ENCODE measurements at regions not wholly inside any gene's neighbourhood (a gene's known extent, or its start where the extent isn't known, plus 50 kb on each side); places are given as distances from the start of the nearest gene placed in this dataset.
"Not testable (repeated sequence)": the region's sequence is repeated elsewhere in the genome, so short reads cannot be mapped to it uniquely, and the experiment has no call there.

DNA sequence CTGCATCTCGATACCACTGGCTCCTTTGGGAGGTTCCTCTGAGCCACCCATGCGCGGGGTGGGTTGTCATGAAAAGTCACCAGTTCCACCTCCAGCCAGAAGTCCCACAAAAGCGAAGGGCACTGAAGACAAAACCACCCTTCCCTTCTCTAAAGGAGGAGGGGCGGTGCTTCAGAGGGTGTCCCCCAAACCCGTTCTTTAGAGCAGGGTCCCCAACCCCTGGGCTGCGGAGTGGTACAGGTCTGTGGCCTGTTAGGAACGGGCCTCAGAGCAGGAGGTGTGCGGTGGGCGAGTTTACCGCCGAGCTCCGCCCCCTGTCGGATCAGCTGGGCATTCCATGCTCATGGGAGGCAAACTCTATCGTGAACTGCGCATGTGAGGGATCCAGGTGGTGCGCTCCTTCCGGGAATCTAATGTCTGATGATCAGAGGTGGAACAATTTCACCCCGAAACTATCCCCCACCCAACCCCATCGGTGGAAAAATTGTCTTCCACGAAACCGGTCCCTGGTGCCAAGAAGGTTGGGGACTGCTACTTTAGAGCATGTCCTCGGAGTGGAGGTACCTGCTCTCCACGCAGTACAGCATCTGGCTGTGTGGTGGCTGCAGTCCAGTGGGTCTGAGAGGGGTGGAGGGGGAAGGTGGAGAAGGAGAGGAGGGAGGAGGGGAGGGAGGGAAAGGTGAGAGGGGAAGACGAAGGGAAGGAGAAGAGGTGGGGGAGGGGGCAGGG lies 72.9 kb upstream of the SEPTIN5 start:
- DNase-seq (ENCODE audit: low spot score): no peak

DNA sequence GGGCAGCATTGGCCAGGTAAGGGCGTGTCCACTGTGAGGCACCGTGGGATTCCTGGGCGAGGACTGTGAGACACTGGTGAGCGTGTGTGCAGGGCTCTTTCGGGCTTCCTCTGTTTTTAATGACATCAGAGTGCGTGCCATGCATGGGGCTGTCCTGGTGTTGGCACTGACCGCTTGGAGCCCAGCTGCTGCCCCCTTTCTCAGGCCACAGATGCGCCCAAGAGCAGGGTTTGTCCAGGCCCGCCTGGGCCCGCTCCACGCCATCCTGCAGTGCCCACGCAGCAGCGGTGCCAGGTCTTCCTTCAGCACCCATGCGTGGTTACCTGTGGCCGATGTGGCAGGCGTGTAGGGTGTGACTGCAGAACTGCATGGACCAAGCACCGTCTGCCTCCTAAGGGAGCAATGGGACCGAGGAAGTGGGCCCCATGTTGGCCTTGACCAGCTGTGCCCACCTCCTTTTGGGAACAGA lies 72.3 kb upstream of the SEPTIN5 start:
- no peak for DNase-seq (ENCODE audit: low spot score)

DNA sequence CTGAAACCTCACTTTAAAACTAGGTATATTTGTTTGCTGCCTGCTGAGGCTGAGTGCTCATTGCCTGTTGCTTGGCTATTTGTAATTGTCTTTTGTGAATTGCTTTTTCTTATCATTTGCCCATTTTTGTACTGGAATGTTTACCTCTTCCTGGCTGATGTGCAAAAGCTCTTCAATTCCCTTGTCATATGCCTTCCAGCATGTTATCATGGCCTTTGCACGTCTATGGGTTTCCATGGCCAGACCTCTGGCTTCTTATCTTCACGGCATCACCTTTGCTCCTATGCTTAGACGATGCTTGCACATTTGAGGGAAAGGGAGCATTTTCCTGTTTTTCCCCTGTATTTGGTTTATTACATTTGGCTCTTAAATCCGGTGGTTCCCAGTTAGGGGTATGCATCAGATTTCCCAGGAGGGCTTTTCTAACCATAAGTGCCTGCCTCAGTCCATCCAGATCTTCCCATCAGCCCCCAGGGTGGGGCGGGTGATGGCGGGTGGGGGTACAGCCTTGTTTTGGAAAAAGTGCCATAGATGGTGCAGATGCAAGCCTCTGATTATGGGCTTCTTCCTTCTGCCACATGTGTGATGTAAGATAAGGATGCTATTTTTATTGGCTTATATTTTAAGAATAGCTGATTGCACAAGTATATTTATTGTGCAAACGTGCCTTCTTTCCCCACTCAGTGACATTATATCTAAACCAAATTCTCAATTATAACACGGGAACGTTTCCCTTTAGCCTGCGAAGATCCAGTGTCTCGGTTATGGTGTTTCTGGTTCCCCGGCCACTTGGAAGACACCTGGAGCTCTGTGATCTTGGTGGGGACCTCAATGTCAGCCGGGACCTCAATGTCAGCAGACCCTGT lies 70.6 kb upstream of the SEPTIN5 start:
- no peak for DNase-seq (ENCODE audit: low spot score)

DNA sequence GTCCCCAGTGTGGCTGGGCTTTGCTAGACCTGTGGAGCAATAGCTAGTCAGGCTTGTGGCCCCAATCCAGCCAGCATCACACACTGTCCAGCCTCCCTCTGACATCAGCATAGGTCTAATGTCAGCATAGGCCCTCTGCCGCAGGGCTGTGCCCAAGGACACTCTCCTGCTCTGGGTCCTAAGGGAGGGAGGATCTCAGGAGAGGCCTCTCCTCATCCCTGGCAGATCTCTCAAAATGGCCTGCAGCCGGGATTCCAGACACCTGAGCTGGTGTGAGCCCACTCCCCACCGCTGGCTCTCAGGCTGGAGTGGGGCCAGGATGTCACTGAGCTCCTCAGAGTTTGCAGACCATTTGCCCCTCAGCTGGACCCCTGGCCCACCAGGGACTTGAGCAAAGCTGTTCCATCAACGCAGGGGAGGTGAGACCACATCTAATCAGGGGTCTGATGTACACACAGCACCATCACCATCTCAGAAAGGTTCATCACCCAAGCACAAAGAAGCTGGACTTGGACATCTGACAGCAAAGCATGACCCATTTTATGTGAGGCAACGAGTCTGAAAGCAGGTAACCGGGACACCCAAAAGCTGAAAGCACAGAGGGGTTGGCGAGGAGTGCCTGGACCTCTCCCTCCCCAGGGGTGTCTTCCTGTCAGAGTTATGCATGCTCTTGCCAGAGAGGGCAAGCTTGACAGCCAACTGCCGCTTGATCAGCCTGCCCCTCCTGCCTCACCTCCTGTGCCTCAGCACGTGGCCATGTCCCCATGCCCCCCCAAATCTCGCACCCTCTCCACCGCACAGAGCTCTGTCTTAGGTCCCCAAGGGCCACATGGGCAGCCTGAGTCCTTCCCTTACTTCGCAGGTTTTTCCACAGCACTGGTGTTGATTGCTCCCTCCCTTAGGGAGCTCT lies 69.7 kb upstream of the SEPTIN5 start:
- no peak for DNase-seq (ENCODE audit: low spot score)

DNA sequence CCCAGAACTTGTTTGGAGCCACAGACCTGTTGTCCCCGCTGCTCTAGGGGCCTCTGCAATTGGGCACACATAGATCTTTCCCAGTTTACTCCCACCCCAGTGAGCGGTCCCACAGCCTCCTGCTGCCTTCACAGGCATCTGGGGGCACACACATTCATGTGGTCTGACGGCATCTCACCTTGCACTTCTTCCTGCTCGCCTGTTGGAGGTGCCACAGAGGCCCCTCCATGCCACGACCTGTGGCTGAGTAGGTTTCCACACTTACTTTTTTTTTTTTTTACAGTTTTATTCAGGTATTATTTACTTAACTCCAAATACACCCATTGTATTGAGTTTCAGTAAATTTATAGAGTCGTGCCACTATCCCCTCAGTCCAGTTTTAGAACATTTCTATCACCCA lies 68.9 kb upstream of the SEPTIN5 start:
- no peak for DNase-seq (ENCODE audit: low spot score)

DNA sequence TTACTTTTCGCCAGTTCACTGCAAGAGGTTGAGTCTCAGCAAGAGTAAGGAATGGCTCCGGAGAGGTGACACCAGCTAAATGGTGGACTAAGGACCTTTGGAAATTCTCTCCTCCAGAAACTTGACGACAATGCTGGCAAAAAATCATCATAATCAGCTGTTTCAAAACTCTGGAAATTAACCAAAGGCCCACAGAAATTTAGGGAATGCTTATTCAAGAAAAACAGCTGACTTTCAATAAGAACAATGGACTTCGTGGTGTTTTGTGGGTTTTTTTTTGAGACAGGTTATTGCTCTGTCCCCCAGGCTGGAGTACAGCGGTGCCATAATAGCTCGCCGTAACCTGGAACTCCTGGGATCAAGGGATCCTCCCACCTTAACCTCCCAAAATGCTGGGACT lies 68.4 kb upstream of the SEPTIN5 start:
- DNase-seq (ENCODE audit: low spot score): no peak

DNA sequence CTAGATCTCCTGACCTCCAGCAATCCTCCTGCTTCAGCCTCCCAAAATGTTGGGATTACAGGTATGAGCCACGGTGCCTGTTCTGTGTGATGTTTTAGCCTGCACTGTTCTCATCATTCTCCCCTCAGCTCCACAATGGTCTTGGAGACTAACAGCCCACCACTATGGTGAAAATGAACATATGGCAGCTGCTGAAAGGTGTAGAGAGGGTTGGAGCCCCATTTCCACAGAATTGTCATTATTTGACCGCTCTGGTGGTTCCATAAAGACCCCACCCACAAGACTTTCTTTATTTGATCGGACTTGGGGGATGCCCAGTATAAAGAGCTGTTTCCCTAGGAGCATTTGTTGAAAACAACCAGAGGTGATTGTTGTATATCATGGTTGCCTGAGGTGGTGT lies 67.9 kb upstream of the SEPTIN5 start:
- DNase-seq (ENCODE audit: low spot score): no peak

DNA sequence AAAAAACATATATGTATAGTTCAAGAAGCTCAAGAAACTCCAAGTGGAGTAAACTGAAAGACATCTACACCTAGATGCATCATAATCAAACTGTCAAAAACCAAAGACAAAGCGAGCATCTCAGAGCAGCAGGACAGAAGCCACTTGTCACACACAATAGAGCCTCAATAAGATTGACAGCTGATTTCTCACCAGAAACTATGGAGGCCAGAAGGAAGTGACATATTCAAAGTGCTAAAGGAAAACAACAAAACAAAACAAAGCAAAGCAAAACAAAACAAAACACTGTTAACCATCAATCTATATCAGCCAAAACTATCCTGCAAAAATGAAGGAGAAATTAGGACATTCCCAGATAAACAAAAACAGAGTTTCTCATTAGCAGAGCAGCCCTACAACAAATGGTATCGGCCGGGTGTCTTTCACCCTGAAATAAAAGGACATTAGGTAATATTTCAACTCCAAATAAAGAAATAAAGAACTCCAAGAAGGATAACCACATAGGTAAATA lies 65.8 kb upstream of the SEPTIN5 start:
- no peak for DNase-seq (ENCODE audit: low spot score)

DNA sequence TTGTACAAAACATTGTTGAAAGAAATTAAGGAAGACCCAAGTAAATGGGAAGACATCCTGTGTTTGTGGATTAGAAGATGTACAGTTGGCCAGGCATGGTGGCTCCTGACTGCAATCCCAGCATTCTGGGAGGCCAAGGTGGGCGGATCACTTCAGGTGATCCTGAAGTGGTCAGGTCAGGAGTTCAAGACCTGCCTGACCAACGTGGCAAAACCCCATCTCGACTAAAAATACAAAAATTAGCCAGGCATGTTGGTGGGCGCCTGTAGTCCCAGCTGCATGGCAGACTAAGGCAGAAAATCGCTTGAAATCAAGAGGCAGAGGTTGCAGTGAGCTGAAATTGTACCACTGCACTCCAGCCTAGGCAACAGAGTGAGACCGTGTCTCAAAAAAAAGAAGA lies 62.0 kb upstream of the SEPTIN5 start:
- DNase-seq (ENCODE audit: low spot score): no peak

DNA sequence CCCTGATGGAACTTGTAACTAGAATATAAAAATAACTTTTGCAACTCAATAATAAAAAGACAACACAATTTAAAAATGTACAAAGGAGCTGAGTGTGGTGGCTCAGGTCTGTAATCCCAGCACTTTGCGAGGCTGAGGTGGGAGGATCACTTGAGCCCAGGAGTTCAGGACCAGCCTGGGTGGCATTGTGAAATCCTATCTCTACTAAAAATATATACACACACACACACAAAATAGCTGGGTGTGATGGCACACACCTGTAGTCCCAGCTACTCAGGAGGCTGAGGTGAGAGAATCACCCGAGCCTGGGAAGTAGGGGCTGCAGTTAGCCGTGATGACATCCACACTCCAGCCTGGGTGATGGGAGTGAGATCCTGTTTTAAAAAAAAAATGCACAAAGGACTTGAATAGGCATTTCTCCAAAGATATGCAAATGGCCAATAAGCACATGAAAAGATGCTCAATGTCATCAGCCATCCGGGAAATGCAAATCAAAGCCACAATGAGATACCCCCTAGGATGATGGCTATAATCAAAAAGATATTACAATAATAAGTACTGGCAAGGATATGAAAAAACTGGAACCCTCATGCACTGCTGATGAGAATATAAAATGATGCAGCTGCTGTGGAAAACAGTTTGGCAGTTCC lies 59.8 kb upstream of the SEPTIN5 start:
- DNase-seq (ENCODE audit: low spot score): no peak

DNA sequence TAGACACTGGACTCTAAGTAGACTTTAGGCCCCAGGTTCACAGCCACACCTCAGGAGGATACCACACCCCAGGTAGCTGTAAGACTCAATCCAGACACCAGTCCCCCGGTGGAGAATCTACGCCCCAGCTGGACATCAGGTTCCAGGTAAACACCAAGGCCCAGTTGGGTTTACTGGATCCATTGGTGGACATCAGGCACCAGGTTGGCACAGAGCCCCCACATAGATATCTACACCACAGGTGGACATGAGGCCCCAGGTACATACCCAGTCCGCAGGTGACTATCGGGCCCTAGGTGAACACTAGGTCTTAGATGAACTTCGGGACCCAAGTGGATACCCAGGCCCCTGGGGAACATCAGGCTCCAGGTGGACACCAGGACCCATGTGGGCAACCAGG lies 58.9 kb upstream of the SEPTIN5 start:
- no peak for DNase-seq (ENCODE audit: low spot score)

DNA sequence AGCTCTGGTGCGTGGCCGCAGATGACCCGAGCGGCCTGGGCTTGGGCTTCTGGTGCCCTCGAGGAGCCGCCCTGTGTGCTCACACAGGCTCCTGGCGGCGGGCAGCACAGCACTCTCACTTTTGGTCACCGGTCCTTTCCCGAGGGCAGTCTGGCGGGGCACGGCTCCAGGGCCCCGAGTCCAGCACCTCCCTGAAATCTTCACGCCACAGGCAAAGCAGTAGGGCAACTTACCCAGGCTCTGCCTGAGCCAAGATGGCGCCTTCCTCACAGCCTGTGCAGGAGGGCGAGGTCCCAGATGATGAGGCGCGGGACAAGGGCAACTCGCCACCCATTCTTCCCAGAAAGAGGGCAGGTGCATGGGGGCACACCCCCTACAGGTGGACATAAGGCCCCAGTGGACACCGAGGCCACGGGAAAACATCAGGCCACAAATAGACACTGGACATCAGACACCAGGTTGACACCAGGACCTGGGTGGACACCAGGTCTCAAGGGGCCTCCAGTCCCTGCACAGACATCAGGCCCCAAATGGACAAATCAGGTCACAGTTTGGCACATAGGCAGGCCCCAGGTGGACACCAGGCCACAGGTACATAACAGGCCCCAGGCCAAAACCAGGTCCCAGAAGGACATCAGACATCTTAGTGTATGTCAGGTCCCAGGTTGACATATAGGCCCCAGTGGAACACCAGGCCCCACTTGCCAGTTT lies 57.6 kb upstream of the SEPTIN5 start:
- DNase-seq (ENCODE audit: low spot score): no peak

DNA sequence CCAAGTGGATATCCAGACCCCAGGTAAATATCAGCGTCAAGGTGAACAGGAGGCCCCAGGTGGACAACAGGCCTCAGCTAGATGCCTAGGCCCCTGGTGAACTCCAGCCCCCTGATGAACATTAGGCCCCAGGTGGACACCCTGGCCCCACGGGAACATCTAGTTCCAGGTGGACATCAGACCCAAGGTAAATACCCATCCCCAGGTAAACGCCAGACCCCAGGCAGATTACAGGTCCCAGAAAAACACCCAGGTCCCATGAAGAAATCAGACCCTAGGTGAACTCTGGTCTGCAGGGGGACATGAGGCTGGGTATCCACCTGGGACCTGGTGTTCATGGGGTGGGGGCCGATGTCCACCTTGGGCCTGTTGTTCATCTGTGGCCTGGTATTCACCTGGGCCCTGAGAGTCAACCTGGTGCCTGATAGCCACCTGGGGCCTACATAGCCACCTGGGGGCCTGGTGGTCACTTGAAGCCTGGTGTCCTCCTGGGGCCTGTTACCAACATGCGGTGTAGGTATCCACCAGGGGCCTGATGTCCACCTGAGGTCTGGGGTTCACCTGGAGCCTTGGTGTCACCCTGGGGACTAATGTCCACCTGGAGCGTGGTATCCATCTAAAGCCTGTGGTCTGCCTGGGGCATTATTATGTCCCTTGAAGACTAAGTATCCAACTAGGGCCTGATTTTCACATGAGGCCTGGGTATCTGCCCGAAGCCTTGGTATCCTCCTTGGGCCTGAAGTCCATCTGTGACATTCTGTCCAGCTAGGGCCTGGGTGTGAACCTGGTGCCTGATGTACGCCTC lies 56.8 kb upstream of the SEPTIN5 start:
- DNase-seq (ENCODE audit: low spot score): no peak

DNA sequence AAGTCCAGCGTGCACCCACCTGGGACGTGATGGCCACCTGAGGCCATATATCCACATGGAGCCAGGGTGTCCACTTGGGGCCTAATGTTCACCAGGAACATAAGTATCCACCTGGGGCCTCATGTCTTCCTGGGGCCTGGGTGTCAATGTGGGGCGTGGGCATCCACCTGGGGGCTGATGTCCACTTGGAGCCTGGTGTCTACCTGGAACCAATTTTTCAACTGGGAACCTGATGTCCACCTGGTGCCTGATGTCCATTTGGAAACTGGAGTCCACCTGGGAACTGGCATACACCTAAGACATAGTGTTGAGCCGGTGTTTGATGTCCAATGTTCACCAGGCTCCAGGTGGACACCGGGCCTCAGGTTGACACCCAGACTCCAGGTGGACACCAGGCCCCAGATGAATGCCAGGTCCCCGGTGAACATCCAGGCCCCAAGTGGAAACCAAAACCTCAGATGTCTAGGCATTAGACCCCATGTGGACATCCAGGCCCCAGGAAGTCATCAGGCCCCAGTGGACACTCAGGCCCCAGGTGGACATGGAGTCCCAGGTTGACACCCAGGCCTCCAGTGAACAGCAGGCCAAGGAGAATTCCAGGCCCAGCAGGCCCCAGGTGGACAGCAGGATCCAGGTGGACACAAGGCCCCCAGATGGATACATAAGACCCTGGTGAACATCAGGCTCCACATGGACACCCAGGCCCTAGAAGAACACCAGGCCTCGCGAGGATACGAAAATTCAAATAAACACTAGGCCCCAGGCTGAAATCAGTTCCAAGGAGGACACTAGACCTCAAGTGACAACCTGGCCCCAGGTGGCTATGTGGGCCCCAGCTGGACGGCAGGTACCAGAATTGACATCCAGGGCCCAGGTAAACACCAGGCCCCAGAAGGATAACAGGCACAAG lies 56.0 kb upstream of the SEPTIN5 start:
- no peak for DNase-seq (ENCODE audit: low spot score)

DNA sequence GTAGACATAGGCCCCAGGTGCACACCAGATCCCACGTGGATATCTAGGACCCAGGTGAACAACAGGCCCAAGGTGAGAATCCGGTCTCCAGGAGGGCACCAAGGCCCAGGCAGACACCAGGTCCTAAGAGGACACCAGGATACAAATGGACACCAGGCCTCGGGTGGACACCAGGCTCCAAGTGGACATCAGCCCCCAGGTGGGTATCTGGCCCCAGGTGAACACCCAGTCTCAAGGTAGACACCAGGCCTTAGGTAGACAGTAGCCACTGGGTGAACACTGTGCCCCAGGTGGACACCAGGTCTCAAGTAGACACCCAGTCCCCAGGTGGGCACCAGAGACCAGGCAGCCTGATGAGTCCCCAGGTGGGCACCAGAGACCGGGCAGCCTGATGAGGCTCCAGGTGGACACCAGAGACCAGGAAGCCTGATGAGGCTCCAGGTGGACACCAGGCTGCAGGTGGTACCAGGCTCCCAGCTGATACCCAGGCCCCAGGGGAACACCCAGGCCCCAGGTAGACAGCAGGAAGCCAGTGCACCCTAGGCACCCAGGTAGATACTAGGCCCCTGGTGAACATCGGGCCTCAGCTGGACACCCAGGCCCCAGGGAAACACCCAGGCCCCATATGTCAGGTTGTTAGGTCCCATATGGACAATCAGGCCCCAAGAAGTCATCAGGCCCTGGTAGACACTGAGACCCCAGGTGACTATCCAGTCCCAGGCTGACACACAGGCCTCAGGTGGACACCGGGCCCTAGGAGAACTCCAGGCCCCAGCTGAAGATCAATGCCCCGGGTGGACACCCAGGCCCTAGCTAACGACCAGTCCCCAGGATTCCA lies 55.1 kb upstream of the SEPTIN5 start:
- no peak for DNase-seq (ENCODE audit: low spot score)

DNA sequence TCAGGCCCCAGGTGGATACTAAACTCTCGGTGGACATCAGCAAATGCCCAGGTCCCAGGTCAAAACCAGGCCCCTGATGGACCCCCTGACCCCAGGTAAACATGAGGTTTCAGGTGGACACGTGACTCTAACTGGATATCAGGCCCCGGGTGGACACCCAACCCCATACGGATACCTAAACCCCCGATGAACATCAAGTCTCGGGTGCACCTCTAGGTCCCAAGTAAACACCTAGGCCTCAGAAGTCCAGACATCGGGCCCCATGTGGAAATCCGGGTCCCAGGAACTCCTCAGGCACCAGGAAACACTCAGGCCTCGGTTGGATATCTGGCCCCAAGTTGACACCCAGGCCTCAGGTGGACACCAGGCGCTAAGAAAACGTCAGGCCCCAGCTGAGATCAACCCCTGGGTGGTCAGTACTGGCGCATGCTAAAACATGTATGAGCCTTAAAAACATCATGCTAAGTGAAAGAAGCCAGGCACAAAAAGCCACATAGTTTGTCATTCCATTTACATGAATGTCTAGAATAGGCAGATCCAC lies 54.4 kb upstream of the SEPTIN5 start:
- no peak for DNase-seq (ENCODE audit: low spot score)

DNA sequence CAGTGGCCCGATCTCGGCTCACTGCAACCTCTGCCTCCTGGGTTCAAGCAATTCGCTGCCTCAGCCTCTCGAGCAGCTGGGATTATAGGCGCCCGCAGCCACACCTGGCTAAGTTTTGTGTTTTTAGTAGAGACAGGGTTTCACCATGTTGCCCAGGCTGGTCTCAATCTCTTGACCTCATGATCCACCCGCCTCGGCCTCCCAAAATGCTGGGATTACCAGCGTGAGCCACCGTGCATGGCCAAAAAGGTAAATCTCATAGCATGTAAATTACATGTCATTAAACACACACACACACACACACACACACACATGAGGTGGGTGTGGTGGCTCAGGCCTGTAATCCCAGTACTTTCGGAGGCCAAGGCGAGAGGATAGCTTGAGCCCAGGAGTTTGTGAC lies 53.7 kb upstream of the SEPTIN5 start:
- not testable (repeated sequence) for DNase-seq (ENCODE audit: low spot score)

DNA sequence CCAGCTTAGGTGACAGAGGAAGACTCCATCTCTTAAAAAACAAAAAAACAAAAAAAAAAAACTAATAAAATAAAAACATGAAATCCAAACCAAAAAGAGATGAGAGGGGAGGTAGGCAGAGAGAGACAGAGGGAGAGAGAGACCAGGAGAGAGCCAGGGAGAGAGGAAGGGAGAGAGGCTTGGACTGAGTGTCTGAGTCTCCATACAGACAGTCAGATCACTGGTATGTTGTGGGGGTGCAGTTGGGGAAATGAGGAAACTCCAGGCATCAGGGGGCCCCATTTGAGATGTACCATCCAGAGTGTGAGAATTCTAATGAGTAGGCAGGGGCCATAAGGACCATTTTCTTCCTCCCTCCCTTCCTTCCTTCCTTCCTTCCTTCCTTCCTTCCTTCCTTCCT lies 53.1 kb upstream of the SEPTIN5 start:
- no peak for DNase-seq (ENCODE audit: low spot score)

Measured in CD4-positive, alpha-beta T cell treated with Interleukin-15 for 4 hours (primary cell).